Mucosa of descending colon (tissue), 3 donors: ENCODE measurements at regions not wholly inside any gene's neighbourhood (a gene's known extent, or its start where the extent isn't known, plus 50 kb on each side); places are given as distances from the start of the nearest gene placed in this dataset.

Source experiments
- ATAC-seq: fragments of 200-7000 bp; cut with Tn5 transposase; one replicate; pipeline ENCODE4 v1.9.1; 2020; ENCODE audit warnings: mild to moderate bottlenecking, moderate library complexity
- DNase-seq, 3 donors: peaks; one replicate each; pipeline ENCODE4 v3.0.0-alpha.2; 2020
- H3K36me3 ChIP-seq: fragments of 200-600 bp; one replicate; pipeline ENCODE4 v1.8.0; 2021; ENCODE audit warnings: low read depth, mild to moderate bottlenecking
- H3K4me1 ChIP-seq: fragments of 200-600 bp; one replicate; pipeline ENCODE4 v1.8.0; 2021; ENCODE audit warnings: low read depth, mild to moderate bottlenecking
- H3K4me3 ChIP-seq: fragments of 200-600 bp; one replicate; pipeline ENCODE4 v1.8.0; 2021; ENCODE audit warnings: mild to moderate bottlenecking
- H3K9me3 ChIP-seq: fragments of 200-600 bp; one replicate; pipeline ENCODE4 v1.8.0; 2021; ENCODE audit warnings: mild to moderate bottlenecking
- CTCF ChIP-seq: fragments of 200-600 bp; IDR thresholded peaks from one replicate; pipeline ENCODE4 v1.8.0; 2022; ENCODE audit warnings: antibody characterized with exemption, mild to moderate bottlenecking
- intact Hi-C, 2 donors: fragments of 100-400 bp; cut with DNase I in 1 of 2; cut with micrococcal nuclease in 1 of 2; formaldehyde crosslinking; loops; one replicate each; pipeline versions ENCODE4 v1.11.0 to v1.11.1; 2022; cut with DNase I, micrococcal nuclease
- donor health status: DM: no; HTN: no; CAD: no; lungs with moderate emphysema.
- donor health status: DM: no; HTN: no; CAD: no.
- donor health status: DM: no; HTN: yes; CAD: no.

GRCh38 chr1:55483523-55483922, 268.4 kb upstream of the USP24 start:
- intact Hi-C loops: no loop called here
- Histone ChIP-seq H3K36me3 (no peaks in the 10 kb centered on the region), H3K4me3 (no peak overlapping the region), H3K9me3 (no peaks in the 10 kb centered on the region), H3K4me1 (peaks cover 20% of the 10 kb centered on the region)
- DNase-seq (no peak), ATAC-seq (no peak)
- no peak for TF ChIP-seq CTCF

DNA sequence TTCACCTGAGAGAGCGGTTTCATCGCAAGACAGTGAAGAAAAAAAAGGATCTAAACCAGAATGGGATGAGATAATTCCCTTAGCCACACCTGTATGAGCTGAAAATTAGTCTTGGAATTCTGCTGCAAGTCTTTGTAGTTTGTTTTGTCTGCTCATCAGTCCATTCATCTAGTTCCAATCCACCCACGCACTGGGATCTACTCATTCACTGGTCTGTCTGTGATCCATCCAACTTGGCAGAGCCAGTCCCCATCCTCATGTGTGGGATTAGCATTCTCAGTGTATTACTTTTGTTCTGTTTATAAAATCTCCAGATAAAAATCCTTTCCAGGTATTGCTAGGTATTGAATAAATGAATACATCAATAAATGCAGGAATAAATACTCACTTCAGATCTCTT, 266.5 kb upstream of the USP24 start:
- TF ChIP-seq CTCF: no peak
- DNase-seq: no peak
- intact Hi-C loops: no loop called here
- ATAC-seq: no peak
- Histone ChIP-seq H3K9me3 (no peaks in the 10 kb centered on the region), H3K36me3 (no peaks in the 10 kb centered on the region), H3K4me3 (no peak overlapping the region), H3K4me1 (peaks cover 20% of the 10 kb centered on the region)

DNA sequence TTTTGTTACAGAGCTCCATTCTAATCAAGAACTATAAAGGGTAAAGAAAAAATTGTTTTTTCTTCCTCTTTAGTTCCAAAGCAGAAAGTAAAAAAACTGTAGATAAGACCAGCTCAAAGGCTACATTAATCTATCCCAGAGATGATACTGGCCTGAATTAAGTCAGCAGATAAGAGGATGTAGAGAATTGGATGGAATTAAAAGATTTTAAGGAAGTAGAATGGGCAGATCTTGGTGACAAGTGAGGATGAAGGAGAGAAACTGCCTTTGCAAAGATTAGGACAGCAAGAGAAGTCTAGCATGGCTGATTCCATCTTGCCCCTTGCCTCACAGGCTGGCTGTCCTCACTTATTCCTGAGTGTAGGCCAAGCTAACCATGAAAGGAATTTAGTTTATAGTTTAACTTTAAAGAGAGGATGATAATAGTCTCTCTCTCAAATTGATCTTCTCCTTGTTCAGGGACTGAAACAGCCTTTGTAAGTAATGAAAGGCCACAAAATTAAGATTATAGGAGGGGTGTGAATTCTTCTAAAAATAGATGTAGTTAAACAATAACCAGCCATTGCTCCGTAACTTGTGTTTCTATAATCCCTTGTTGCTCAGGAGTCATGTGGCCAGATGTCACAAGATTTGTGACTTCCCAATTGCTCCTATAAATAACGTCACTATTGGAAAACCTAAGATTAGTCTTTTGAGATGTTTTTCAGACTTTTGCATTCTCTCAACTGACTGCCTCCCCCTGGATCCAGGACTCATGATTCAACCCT, 265.0 kb upstream of the USP24 start:
- TF ChIP-seq CTCF: no peak
- Histone ChIP-seq H3K4me1 (peaks cover 20% of the 10 kb centered on the region), H3K4me3 (no peak overlapping the region), H3K9me3 (no peaks in the 10 kb centered on the region), H3K36me3 (no peaks in the 10 kb centered on the region)
- peak in 1 of 3 donors; percentile 41 for DNase-seq
- ATAC-seq: peak; percentile 81
- intact Hi-C loops: no loop called here

DNA sequence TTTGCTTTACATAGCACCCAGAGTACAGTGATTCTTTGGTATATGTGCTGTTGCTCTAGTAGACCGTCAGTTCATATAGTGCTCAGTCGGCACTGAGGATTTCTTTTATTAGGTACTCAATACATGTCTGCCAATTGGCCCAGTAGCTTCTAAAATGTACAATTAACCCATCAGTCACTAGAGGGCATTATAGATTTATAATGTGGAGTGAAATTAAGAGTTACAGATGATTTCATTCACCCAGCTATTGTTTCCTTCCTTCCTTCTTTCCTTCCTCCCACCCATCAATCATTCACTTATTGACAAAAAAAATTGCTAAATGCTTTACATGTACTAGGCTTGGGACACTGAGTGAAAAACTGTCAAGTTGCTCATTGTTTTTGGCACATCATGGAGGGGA, 263.6 kb upstream of the USP24 start:
- Histone ChIP-seq H3K4me3 (no peak overlapping the region), H3K36me3 (no peaks in the 10 kb centered on the region), H3K9me3 (no peaks in the 10 kb centered on the region), H3K4me1 (peaks cover 20% of the 10 kb centered on the region)
- DNase-seq: no peak
- no peak for TF ChIP-seq CTCF
- peak; percentile 52 for ATAC-seq
- intact Hi-C loops: no loop called here

- intact Hi-C loops: no loop called here
- no peaks in the 10 kb centered on the region for H3K36me3 ChIP-seq
- ATAC-seq (no peak), DNase-seq (no peak)
- no peak for TF ChIP-seq CTCF
- H3K4me1 ChIP-seq: peaks cover 20% of the 10 kb centered on the region
- no peak overlapping the region for H3K4me3 ChIP-seq
- no peaks in the 10 kb centered on the region for H3K9me3 ChIP-seq
Measured at GRCh38 chr1:55477953-55478352, 262.8 kb upstream of the USP24 start.
